Type B pancreatic cell (in vitro differentiated cells): ENCODE measurements at regions not wholly inside any gene's neighbourhood (a gene's known extent, or its start where the extent isn't known, plus 50 kb on each side); places are given as distances from the start of the nearest gene placed in this dataset.

ENCODE experiments used
- DNase-seq: peaks from one replicate; pipeline ENCODE4 v3.0.0; 2021; ENCODE audit warnings: mixed read lengths; ENCODE audit not compliant: unreplicated experiment; ENCODE audit errors: extremely low spot score
- H3K27ac Mint-ChIP-seq: 2 replicates; pipeline ENCODE4 v1.8.0; 2021; ENCODE audit warnings: mild to moderate bottlenecking, mixed read lengths
- H3K27me3 Mint-ChIP-seq: 2 replicates; pipeline ENCODE4 v1.8.0; 2021; ENCODE audit warnings: mixed read lengths
- H3K36me3 Mint-ChIP-seq: 2 replicates; pipeline ENCODE4 v1.8.0; 2021; ENCODE audit warnings: mixed read lengths
- H3K4me1 Mint-ChIP-seq: one replicate; pipeline ENCODE4 v1.8.0; 2021; ENCODE audit warnings: mixed read lengths; ENCODE audit not compliant: unreplicated experiment
- H3K4me3 Mint-ChIP-seq: 2 replicates; pipeline ENCODE4 v1.8.0; 2021; ENCODE audit warnings: mild to moderate bottlenecking, mixed read lengths
- H3K9me3 Mint-ChIP-seq: 2 replicates; pipeline ENCODE4 v1.8.0; 2021; ENCODE audit warnings: mixed read lengths
- TF ChIP-seq, protein P1 (sequence below): fragments of 200-600 bp; sonication (generic); conservative IDR thresholded peaks from 2 replicates; pipeline ENCODE4 v1.5.0; 2021; ENCODE audit warnings: antibody characterized with exemption, mild to moderate bottlenecking

DNA sequence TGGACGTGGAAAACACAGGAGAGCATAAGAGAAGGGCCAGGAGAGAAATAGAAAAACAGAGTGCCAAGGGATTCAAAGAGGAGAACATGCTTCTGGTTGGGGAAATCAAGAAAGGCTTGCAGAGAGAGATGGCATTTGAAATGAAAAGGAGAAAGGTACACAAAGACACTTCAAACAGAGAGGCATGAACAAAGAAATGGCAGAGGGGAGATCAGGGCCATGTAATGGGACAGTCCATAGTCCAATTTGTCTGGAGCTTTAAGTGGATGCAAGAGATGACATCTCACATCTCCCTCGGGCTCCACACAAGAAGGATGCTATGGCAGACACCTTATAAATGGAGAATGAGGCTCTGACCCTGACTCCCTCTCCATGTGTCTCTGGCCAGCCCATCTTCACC lies 331.1 kb downstream of the MLLT3 start:
- Mint-ChIP-seq H3K9me3 (peaks cover 4% of the 10 kb centered on the region), H3K36me3 (no peaks in the 10 kb centered on the region), H3K4me3 (no peak overlapping the region), H3K27me3 (no peaks in the 10 kb centered on the region), H3K27ac (no peak overlapping the region), H3K4me1 (peaks cover 3% of the 10 kb centered on the region)
- DNase-seq, result no peak
- TF ChIP-seq, protein P1, sequence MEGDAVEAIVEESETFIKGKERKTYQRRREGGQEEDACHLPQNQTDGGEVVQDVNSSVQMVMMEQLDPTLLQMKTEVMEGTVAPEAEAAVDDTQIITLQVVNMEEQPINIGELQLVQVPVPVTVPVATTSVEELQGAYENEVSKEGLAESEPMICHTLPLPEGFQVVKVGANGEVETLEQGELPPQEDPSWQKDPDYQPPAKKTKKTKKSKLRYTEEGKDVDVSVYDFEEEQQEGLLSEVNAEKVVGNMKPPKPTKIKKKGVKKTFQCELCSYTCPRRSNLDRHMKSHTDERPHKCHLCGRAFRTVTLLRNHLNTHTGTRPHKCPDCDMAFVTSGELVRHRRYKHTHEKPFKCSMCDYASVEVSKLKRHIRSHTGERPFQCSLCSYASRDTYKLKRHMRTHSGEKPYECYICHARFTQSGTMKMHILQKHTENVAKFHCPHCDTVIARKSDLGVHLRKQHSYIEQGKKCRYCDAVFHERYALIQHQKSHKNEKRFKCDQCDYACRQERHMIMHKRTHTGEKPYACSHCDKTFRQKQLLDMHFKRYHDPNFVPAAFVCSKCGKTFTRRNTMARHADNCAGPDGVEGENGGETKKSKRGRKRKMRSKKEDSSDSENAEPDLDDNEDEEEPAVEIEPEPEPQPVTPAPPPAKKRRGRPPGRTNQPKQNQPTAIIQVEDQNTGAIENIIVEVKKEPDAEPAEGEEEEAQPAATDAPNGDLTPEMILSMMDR, result no peak

DNA sequence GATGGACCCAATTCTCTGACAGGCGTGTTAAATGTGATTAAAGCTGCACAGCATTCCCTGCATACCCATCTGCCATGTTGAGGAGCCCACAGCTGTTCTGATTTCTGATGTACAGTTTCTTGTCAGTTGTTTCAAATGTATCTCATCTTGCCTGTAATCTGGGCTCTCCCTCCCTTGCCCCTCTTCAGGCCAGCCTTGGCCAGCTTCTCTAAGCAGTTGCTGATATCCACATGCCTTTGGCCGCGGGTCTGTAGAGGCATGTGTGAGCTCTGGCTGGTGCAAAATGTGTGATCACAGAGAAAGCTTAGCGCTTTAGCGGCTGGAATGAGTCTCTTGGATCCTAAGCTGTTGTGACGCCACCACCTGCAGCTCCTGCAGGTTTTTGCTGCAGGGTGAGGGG lies 332.0 kb downstream of the MLLT3 start:
- Mint-ChIP-seq H3K4me1 (peaks cover 3% of the 10 kb centered on the region), H3K4me3 (no peak overlapping the region), H3K9me3 (peaks cover 4% of the 10 kb centered on the region), H3K27me3 (no peaks in the 10 kb centered on the region), H3K27ac (no peak overlapping the region), H3K36me3 (no peaks in the 10 kb centered on the region)
- no peak for DNase-seq
- TF ChIP-seq, protein P1, result no peak

DNA sequence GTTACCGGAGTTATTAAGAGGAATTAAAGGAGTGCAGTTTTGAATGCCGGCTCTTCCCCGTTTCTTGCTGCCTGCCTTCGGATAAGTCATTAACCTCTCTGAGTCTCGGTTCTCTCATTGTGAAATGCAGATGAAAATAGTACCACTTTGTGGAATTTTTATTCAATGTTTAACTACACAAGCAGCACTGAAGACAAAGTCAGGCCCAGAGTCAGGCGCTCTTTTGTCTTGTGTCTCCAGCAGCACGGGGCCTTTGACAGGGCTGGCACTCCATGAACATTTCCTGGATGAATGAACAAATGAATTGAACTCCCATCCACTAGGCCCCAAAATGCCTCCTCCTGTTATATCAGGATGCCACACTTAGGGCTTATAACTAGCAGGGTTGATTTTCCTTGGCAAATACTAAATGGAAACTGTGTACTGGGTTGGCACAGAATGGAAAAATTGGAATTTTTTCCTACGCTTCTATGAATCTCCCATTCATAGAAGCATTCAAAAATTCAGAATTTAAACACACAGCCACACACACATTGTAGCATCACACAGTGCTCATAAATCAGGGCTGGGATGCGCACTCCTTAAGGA lies 332.8 kb downstream of the MLLT3 start:
- TF ChIP-seq, protein P1, result no peak
- DNase-seq, result no peak
- peaks cover 4% of the 10 kb centered on the region for H3K9me3 Mint-ChIP-seq
- H3K27ac Mint-ChIP-seq, result no peak overlapping the region
- H3K4me1 Mint-ChIP-seq, result peaks cover 3% of the 10 kb centered on the region
- no peak overlapping the region for H3K4me3 Mint-ChIP-seq
- no peaks in the 10 kb centered on the region for H3K36me3 Mint-ChIP-seq
- no peaks in the 10 kb centered on the region for H3K27me3 Mint-ChIP-seq

DNA sequence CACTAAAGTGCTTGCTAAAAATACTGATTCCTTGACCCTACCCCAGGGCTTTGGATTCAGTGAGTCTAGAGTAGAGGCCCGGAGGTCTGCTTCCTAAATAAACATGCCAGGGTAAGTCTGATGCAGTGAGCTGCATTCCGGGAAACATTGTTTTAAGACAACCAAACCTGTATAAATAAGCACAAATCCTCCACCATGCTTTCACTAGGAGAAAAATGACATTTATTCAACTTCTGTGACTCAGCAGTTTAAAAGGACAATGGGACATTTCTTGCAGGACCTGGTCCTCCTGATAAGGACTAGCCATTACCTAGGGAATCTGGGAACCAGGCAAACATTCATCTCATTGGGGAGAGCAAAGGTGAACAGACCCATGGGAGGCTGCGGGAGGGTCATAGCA lies 335.3 kb downstream of the MLLT3 start:
- H3K4me3 Mint-ChIP-seq, result no peak overlapping the region

DNA sequence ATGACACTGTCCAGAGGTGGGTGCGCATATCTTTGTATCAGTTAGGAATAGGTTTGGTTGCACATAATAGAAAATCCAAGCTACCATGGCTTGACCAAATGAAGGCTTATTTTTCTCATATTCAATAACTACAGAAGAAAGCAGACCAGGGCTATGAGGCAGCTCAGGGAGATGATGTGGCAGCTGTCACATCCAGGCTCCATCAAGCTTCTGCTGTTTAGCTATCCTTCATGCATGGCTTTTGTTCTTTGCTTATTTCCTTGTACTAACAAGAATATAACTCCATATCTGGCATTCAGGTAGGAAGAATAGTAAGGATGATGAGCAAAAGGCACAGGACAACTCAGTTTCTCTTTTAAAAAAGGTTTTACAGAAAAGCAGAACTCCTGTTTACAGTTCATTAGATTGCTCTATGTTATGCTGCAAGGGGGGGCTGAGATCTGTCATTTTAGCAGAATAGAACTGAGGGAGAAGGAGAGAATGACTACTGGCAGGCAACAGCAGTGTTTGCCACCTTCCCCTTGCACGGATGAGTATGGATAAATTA lies 336.1 kb downstream of the MLLT3 start:
- Mint-ChIP-seq H3K4me1 (no peaks in the 10 kb centered on the region), H3K4me3 (no peak overlapping the region), H3K9me3 (no peaks in the 10 kb centered on the region), H3K27ac (no peak overlapping the region), H3K36me3 (no peaks in the 10 kb centered on the region), H3K27me3 (no peaks in the 10 kb centered on the region)
- TF ChIP-seq, protein P1, result no peak
- DNase-seq, result no peak

More for the DNA sequence above, 335.3 kb downstream of the MLLT3 start:
- no peaks in the 10 kb centered on the region for H3K36me3 Mint-ChIP-seq
- H3K27me3 Mint-ChIP-seq, result no peaks in the 10 kb centered on the region
- H3K4me1 Mint-ChIP-seq, result peaks cover 3% of the 10 kb centered on the region
- no peak overlapping the region for H3K27ac Mint-ChIP-seq
- no peak for DNase-seq
- peaks cover 4% of the 10 kb centered on the region for H3K9me3 Mint-ChIP-seq
- TF ChIP-seq, protein P1, result no peak
